Spleen (tissue), 11 donors: ENCODE measurements at regions not wholly inside any gene's neighbourhood (a gene's known extent, or its start where the extent isn't known, plus 50 kb on each side); places are given as distances from the start of the nearest gene placed in this dataset.

Experiments
- DNase-seq: peaks from one replicate; pipeline ENCODE4 v3.0.0-alpha.2; 2020
- H3K27ac ChIP-seq, 8 donors: fragments of 200-600 bp; sonication (generic) in 7 of 8; 1 replicate in 4 of 8; 2 replicates in 4 of 8; pipeline versions ENCODE4 v1.5.0 to v1.8.0; 2016 to 2021; ENCODE audit warnings: inconsistent platforms in 4 of 8, mild to moderate bottlenecking in 4 of 8, moderate library complexity in 1 of 8
- H3K27me3 ChIP-seq, 7 donors: fragments of 200-600 bp; sonication (generic) in 6 of 7; replicated peaks in 1 of 7; 1 replicate in 4 of 7; 2 replicates in 3 of 7; pipeline versions ENCODE4 v1.5.0 to v1.8.0; 2016 to 2021; ENCODE audit warnings: inconsistent platforms in 3 of 7, mild to moderate bottlenecking in 1 of 7
- H3K36me3 ChIP-seq, 6 donors: fragments of 200-600 bp; sonication (generic) in 5 of 6; 1 replicate in 4 of 6; 2 replicates in 2 of 6; pipeline versions ENCODE4 v1.5.0 to v1.8.0; 2016 to 2021; ENCODE audit warnings: inconsistent platforms in 2 of 6
- H3K4me1 ChIP-seq, 6 donors: fragments of 200-600 bp; sonication (generic) in 5 of 6; 1 replicate in 3 of 6; 2 replicates in 3 of 6; pipeline versions ENCODE4 v1.5.0 to v1.8.0; 2016 to 2021; ENCODE audit warnings: inconsistent platforms in 3 of 6
- H3K4me3 ChIP-seq, 8 donors: fragments of 200-600 bp; sonication (generic) in 7 of 8; 1 replicate in 4 of 8; 2 replicates in 4 of 8; pipeline versions ENCODE4 v1.5.0 to v1.8.0; 2016 to 2021; ENCODE audit warnings: inconsistent platforms in 4 of 8, mild to moderate bottlenecking in 4 of 8, moderate library complexity in 2 of 8
- H3K9me3 ChIP-seq, 8 donors: fragments of 200-600 bp; sonication (generic) in 7 of 8; 1 replicate in 4 of 8; 2 replicates in 4 of 8; pipeline versions ENCODE4 v1.5.0 to v1.8.0; 2016 to 2021; ENCODE audit warnings: inconsistent platforms in 4 of 8
- POLR2A ChIP-seq, 3 donors: fragments of 450-650 bp; IDR thresholded peaks; one replicate each; pipeline ENCODE4 v1.5.1; 2017; ENCODE audit warnings: antibody characterized with exemption in 3 of 3, mild to moderate bottlenecking in 1 of 3
- POLR2AphosphoS5 ChIP-seq, 3 donors: sonication (generic); formaldehyde crosslinking; IDR thresholded peaks; one replicate each; pipeline ENCODE4 v1.5.1; 2017; ENCODE audit warnings: antibody characterized with exemption in 3 of 3
- WGBS, 5 donors: extraction: QIAGEN DNeasy Blood & Tissue Kit in 3 of 5; methylation state at CpG; one replicate each; pipeline versions ENCODE4 v1.1.5 to v1.1.7; 2013 to 2018; 5-methylcytosine and 5-hydroxymethylcytosine counted together
- intact Hi-C: fragments of 100-400 bp; cut with DNase I; formaldehyde crosslinking; loops from one replicate; pipeline ENCODE4 v1.15.0; 2023; ENCODE audit warnings: low total_unique reads
- TF ChIP-seq, protein P1 (sequence below), 11 experiments: fragments of 200-600 bp in 7 of 11; fragments of 450-650 bp in 4 of 11; sonication (generic) in 4 of 11; IDR thresholded peaks in 8 of 11; conservative IDR thresholded peaks in 3 of 11; 1 replicate in 7 of 11; 2 replicates in 4 of 11; pipeline versions ENCODE4 v1.4.0 to v1.8.0; 2016 to 2021; ENCODE audit warnings: antibody characterized with exemption in 11 of 11, inconsistent platforms in 4 of 11, mild to moderate bottlenecking in 1 of 11
- donor health status: healthy with polysubstance abuse.
- donor health status: DM: no; HTN: no; CAD: no; lungs with moderate emphysema.
- donor health status: DM: no; HTN: no; CAD: no.
- donor health status: Bipolar disorder and iron deficiency.
- donor health status: healthy.
- donor health status: DM: no; HTN: no; CAD: no.
- donor health status: DM: yes; HTN: yes; CAD: no.

DNA sequence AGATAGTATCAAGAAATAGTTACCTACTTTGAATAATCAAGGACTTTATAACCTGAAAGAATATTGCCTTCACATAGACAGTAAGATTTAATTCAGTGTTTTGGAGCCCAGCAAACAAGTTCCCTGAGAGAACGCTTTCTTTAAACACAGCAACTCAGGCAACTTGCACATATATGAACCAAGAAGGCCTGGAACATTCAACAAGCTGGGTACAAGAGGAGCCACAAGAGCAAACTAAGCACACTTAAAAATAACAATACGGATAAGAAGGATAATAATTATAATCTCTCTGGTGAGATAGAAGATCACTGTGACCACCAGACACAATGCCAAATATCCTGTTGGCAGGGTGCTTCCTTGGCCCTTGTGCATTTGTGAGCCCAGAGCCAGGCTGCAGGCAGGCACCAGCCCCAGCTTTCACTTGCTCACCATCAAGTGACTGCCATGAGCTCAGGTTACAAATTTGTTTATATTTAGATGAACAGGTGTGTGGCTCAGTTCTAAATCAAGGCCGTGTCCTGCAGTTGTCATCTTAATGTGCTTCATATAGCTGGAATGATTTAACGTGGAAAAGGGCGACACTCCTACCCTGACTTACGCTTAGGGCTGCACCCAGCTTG lies 446.6 kb downstream of the IRS1 start:
- H3K36me3 ChIP-seq, result no peaks in the 10 kb centered on the region
- WGBS, 5 donors, result 76 to 91% (median 88%) methylated on average over 6 of the region's 6 CpGs
- H3K27me3 ChIP-seq, result peaks cover 0 to 7% (median 0%) of the 10 kb centered on the region in 7 donors
- intact Hi-C loops, result no loop called here
- TF ChIP-seq POLR2A (IDR thresholded peaks at IDR 0.05) (no peak), POLR2AphosphoS5 (IDR thresholded peaks at IDR 0.05) (no peak)
- TF ChIP-seq, protein P1, sequence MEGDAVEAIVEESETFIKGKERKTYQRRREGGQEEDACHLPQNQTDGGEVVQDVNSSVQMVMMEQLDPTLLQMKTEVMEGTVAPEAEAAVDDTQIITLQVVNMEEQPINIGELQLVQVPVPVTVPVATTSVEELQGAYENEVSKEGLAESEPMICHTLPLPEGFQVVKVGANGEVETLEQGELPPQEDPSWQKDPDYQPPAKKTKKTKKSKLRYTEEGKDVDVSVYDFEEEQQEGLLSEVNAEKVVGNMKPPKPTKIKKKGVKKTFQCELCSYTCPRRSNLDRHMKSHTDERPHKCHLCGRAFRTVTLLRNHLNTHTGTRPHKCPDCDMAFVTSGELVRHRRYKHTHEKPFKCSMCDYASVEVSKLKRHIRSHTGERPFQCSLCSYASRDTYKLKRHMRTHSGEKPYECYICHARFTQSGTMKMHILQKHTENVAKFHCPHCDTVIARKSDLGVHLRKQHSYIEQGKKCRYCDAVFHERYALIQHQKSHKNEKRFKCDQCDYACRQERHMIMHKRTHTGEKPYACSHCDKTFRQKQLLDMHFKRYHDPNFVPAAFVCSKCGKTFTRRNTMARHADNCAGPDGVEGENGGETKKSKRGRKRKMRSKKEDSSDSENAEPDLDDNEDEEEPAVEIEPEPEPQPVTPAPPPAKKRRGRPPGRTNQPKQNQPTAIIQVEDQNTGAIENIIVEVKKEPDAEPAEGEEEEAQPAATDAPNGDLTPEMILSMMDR (IDR thresholded peaks at IDR 0.05 in 8 of 11, conservative IDR thresholded peaks at IDR 0.05 in 3 of 11), result no peak
- H3K4me1 ChIP-seq, result no peaks in the 10 kb centered on the region
- H3K9me3 ChIP-seq, result no peaks in the 10 kb centered on the region
- no peak overlapping the region for H3K27ac ChIP-seq
- H3K4me3 ChIP-seq, result no peak overlapping the region
- DNase-seq, result no peak

DNA sequence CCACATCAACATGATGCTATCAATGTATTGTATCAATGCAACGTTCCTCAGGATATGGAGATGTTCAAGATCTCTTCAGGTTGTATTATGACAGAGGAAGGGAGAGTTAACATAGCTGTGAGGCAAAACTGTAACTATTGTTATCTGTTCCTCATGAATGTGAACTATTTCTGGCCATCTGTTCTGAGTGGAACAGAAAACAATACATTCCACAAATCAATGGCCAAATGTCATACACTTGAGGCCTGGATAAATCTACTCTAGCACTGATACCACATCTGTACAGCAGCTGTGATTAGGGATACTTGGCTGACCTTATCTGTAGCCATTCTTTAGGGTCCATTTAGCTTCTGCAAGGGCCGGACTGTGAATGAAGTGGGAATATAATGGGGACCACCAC lies 447.9 kb downstream of the IRS1 start:
- H3K36me3 ChIP-seq, result no peaks in the 10 kb centered on the region
- H3K4me3 ChIP-seq, result no peak overlapping the region
- no peak for DNase-seq
- no peak for TF ChIP-seq POLR2AphosphoS5 (IDR thresholded peaks at IDR 0.05)
- no peak for TF ChIP-seq POLR2A (IDR thresholded peaks at IDR 0.05)
- TF ChIP-seq, protein P1 (IDR thresholded peaks at IDR 0.05 in 8 of 11, conservative IDR thresholded peaks at IDR 0.05 in 3 of 11), result no peak
- H3K9me3 ChIP-seq, result no peaks in the 10 kb centered on the region
- H3K4me1 ChIP-seq, result no peaks in the 10 kb centered on the region
- WGBS, 5 donors, result 61 to 78% (median 75%) methylated on average over 2 of the region's 2 CpGs
- H3K27ac ChIP-seq, result no peak overlapping the region
- peaks cover 0 to 6% (median 0%) of the 10 kb centered on the region in 7 donors for H3K27me3 ChIP-seq
- intact Hi-C loops, result no loop called here

DNA sequence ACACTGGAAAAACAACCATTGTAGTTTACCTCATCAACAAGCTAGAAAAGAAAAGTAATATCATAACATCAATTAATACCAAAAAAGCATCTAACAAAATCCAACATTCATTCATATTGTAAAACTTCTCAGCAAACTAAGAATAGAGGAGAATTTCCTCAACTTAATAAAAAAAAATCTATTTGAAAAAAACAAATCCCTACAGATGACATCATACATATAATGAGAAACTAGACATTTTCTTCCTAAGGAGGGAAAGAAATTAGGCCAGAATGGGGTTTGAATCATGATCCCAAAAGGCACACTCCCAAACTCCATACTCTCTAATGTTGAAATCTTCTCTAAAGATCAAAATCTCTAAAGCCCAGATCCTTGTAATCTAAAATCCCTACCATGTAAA lies 460.0 kb downstream of the IRS1 start:
- Histone ChIP-seq H3K27ac (no peak overlapping the region), H3K4me3 (no peak overlapping the region)

DNA sequence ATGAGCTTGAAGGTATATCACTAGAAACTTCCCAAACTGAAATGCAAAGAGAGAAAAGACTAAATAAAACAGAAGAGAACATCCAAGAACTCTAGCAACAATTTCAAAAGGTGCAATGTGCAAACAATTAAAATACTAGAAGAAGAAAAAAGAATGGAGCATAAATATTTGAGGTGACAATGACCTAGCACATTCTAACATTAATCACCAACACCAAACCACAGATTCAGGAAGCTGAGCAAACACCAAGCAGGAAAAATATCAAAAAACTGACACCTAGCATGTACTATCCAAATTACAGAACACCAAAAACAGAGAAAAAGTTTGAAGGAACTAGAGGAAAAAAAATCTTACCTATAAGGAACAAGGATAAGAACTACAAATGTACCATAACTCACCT lies 460.8 kb downstream of the IRS1 start:
- H3K4me3 ChIP-seq, result no peak overlapping the region

More for the DNA sequence above, 460.0 kb downstream of the IRS1 start:
- TF ChIP-seq, protein P1 (IDR thresholded peaks at IDR 0.05 in 8 of 11, conservative IDR thresholded peaks at IDR 0.05 in 3 of 11), result no peak
- TF ChIP-seq POLR2A (IDR thresholded peaks at IDR 0.05) (no peak), POLR2AphosphoS5 (IDR thresholded peaks at IDR 0.05) (no peak)
- no peak for DNase-seq
- no peaks in the 10 kb centered on the region for H3K9me3 ChIP-seq
- H3K27me3 ChIP-seq, result peaks cover 0 to 6% (median 0%) of the 10 kb centered on the region in 7 donors
- intact Hi-C loops, result no loop called here
- no peaks in the 10 kb centered on the region for H3K4me1 ChIP-seq
- H3K36me3 ChIP-seq, result no peaks in the 10 kb centered on the region

More for the DNA sequence above, 460.8 kb downstream of the IRS1 start:
- H3K4me1 ChIP-seq, result no peaks in the 10 kb centered on the region
- TF ChIP-seq, protein P1 (IDR thresholded peaks at IDR 0.05 in 8 of 11, conservative IDR thresholded peaks at IDR 0.05 in 3 of 11), result no peak
- TF ChIP-seq POLR2AphosphoS5 (IDR thresholded peaks at IDR 0.05) (no peak), POLR2A (IDR thresholded peaks at IDR 0.05) (no peak)
- intact Hi-C loops, result no loop called here
- H3K27ac ChIP-seq, result no peak overlapping the region
- H3K27me3 ChIP-seq, result peaks cover 0 to 6% (median 0%) of the 10 kb centered on the region in 7 donors
- no peaks in the 10 kb centered on the region for H3K36me3 ChIP-seq
- H3K9me3 ChIP-seq, result no peaks in the 10 kb centered on the region
- no peak for DNase-seq
